ENCODE measurements at regions not wholly inside any gene's neighbourhood (a gene's known extent, or its start where the extent isn't known, plus 50 kb on each side); places are given as distances from the start of the nearest gene placed in this dataset.
"Not testable (repeated sequence)": the region's sequence is repeated elsewhere in the genome, so short reads cannot be mapped to it uniquely, and the experiment has no call there.

DNA sequence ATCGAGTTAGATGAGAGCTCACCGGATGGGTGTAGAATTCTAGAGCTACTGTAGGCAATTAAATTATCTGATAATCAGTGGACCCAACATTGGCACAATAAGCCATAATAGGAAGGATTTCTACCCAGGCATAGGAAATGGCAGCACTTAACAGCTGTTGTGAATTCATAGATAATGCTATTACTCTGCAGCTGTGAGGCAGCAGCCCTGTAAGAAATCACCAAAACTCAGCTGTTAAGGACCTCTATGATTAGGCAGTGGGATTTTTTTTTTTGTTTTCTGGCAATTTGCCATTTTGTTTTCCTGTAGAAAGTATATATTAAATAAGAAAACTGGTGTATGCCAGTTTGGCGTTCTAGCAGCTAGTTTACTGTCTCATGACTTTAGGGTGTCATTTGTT lies 609.1 kb upstream of the SLC35B3 start:
- no peak for DNase-seq

DNA sequence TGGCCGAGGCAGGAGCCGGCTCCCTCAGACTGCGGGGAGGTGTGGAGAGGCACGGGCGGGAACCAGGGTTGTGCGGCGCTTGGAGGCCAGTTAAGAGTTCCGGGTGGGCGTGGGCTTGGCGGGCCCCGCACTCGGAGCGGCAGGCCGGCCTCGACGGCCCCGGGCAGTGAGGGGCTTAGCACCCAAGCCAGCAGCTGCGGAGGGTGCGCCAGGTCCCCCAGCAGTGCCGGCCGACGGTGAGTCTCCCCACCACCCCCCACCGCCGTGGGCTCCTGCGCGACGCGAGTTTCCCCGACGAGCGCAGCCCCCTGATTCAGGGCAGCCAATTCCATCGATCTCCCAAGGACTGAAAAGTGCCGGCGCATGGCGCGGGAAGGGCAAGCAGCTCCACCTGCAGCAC lies 605.4 kb upstream of the SLC35B3 start:
- DNase-seq = no peak

DNA sequence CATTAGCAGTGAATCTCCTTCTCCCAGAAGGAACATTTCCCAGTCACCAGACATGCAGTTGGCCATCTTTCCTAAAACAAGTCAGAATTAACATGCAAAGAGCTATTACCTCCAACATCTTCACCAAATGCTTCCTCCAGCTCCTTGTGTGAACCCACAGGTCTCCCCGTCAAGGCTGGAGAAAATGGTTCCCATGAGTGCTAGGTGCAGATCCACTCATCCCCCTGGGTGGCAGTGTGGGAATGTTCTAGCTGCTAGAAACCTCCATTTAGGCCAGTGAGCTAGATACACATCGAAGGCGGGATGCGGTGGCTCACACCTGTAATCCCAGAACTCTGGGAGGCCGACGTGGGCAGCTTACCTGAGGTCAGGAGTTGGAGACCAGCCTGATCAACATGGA lies 603.9 kb upstream of the SLC35B3 start:
- no peak for DNase-seq

DNA sequence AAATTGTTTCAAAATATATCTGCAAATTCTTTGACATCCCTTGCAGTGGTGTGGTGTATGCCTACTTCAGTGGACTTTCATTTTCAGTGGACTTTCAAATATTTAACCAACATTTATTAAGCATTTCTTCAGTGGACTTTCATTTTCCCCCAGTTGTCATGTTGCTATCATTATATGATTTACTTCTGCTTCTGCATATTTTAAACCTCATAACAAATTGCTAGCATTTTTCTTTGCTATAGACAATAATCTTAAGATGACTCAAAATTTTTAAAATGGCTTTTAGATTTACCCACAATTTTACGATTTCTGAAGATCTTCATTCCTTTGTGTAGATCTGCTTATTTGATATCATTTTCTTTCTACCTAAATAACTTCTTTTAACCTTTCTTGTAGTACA lies 592.7 kb upstream of the SLC35B3 start:
- no peak for DNase-seq

- no peak for DNase-seq
These were observed 590.5 kb upstream of the SLC35B3 start for GRCh38 chr6:9025796-9026394.

GRCh38 chr6:9025228-9025627 lies 589.9 kb upstream of the SLC35B3 start:
- no peak for DNase-seq

DNA sequence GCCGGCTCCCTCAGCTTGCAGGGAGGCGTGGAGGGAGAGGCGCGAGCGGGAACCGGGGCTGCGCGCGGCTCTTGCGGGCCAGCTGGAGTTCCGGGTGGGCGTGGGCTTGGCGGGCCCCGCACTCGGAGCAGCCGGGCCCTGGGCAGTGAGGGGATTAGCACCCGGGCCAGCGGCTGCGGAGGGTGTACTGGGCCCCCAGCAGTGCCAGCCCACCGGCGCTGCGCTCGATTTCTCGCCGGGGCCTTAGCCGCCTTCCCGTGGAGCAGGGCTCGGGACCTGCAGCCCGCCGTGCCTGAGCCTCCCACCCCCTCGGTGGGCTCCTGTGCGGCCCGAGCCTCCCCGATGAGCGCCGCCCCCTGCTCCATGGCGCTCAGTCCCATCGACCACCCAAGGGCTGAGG lies 588.9 kb upstream of the SLC35B3 start:
- DNase-seq = not testable (repeated sequence)

DNA sequence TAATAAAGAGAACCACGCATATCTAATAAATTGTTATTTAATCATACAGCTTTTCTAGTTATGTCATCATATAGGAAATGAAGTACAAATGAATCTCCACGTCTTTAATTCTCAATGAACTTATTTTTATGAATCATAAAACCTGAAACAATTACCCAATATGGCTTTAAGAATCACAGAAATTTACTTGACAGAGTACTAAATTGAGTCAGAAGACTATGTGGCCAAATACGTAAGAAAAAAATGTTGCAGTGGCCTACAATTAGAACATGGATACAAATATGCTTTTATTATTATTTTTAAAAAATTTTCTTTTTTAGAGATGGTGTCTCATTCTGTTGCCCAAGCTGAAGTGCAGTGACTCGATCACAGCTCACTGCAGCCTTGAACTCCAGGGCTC lies 584.7 kb upstream of the SLC35B3 start:
- DNase-seq = no peak

- DNase-seq = no peak
These were observed 574.6 kb upstream of the SLC35B3 start for GRCh38 chr6:9009931-9010330.

DNA sequence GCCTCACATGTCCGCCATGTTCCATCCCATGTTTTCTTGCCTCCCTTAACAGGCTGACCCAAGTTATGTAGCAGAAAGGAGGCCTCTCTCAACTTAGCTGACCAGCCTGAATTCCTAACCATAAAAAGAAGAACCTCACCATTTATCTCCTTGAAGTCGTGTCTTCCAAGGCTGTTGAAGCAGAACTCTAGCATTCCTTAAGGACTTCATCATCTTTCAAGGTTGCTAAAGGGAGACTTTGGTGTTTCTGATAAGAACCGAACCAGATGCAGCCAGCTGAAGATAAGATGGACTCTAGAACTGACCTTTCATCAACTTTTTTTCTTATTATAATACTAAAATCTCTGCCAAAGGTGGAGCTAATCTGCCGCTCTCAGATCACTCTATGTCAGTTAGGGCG lies 571.7 kb upstream of the SLC35B3 start:
- no peak for DNase-seq

DNA sequence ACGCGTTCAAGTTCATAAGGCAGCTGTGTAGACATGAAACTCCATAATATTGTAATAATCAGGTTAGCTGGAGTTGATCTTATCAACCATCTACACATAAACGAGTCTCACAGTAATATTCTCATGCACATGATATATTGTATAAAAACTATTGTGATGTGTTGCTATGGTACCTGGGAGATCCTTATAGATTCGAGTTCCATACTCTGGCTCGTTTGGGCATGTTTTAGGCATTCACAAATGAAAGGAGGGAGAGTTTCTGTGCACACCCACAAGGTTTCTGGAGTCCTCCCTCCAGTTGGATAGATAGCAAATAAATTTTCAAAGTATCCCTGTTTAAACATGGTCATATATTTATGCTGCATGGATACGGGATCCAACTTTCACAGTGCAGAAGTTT lies 567.5 kb upstream of the SLC35B3 start:
- no peak for DNase-seq

GRCh38 chr6:8995156-8995555 lies 559.8 kb upstream of the SLC35B3 start:
- DNase-seq = no peak

DNA sequence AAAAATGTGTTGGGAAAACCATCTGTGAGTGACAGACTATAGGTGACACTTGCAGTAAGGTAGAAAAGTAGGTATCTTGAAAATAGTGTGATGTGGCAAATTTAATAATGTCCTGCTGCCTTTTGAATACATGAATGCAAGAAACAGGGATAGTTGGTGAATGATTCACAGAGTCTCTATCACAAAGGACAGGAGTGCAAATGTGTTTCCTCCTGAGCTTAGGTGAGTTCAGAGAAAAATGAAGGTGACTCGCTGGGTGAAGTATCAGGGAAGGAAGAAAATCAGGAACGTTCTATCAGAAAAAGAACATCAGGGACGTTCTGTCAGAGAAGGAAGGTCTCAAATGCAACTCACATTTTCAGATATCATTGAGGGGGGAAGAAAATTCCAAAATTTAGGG lies 557.8 kb upstream of the SLC35B3 start:
- DNase-seq = no peak

DNA sequence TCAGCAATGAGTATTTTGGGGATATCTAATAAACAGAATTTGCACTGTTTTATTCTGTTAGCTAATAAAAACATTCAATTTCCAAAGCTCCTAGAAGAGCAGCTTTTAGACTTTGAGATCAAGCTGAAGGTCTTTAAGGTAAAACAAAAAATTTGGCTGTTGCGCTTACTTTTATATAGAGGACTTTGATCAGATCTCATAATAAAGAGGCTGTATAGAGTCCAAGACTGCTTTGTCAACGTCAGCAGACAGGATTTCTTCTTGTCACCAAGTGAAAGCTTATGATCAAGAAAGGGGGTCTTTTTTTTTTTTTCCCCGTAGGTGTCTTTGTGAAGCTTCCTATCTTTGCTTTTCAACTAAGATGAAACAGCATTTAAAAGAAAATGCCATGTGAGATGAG lies 556.5 kb upstream of the SLC35B3 start:
- DNase-seq = no peak

DNA sequence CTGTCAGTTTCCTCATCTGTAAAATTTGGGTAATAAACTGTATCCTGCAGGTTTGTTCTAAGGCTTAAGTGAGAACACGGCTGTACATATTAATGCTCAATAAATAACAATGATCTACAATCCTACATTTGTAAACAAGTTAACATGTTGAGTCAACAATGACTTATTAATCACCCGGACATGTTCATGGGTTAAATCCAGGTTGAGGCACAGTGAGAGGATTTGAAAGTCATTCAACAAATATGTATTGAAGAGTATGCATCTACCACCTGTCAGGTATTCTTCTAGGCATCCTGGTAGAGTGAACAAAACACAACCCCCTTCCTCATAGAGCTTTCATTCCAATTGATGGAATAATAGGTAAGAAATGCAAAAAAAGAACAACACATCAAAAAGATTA lies 554.7 kb upstream of the SLC35B3 start:
- no peak for DNase-seq

DNA sequence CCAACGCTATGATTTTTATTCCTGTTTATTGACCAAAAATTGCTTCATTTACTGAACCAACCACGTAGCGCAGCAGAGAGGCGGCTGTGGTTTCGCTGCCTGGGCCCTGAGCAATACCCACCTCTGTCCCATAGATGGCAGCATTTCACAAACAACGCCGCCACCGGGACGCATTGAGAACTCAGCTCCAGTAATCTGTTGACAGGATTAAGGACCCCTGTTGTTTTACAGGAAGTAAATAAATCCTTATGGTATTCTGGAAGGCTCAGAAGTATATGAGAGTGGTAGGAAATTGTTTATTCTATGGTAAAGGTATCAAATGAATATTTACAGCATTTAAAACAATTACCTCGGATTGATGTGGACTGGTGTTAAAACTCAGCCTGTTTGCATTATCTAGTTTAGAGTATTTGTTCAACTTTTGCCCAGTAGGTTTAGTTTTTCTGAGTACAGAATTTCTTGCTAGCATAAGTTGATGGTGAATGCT lies 547.9 kb upstream of the SLC35B3 start:
- peak; percentile 42 for DNase-seq

- no peak for DNase-seq
These were observed 547.3 kb upstream of the SLC35B3 start for GRCh38 chr6:8982668-8983067.

GRCh38 chr6:8973395-8973794 lies 538.0 kb upstream of the SLC35B3 start:
- DNase-seq = no peak

- DNase-seq = no peak
These were observed 534.4 kb upstream of the SLC35B3 start for GRCh38 chr6:8969747-8970146.

DNA sequence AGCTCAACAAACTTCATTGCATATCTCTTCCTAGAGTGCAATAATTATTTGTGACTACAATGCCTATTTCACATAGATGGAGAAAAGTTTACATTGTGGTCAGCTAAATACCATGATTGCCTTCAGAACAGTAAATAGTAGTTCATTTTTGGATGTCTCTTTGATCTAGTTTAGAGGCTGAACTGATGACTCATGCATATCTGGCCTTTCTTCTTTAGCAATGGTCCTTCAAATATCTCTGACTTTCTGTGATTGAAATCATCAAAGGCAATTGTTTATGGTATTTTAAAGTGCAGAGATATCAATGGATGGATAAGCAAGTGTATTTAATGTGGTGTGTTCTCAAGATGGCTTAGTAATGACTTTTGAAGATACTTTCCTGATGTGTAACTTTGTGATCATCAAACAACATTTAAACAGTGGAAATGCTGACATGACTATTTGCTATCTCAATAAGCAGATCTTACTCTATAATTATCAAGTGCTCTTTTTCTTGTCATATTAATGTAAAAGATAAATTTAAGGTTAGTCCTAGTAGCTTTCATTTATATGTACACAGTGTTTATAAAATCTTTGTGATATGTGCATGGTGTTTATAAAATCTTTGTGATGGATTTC lies 523.7 kb upstream of the SLC35B3 start:
- no peak for DNase-seq

GRCh38 chr6:8953310-8953709 lies 518.0 kb upstream of the SLC35B3 start:
- no peak for DNase-seq

DNA sequence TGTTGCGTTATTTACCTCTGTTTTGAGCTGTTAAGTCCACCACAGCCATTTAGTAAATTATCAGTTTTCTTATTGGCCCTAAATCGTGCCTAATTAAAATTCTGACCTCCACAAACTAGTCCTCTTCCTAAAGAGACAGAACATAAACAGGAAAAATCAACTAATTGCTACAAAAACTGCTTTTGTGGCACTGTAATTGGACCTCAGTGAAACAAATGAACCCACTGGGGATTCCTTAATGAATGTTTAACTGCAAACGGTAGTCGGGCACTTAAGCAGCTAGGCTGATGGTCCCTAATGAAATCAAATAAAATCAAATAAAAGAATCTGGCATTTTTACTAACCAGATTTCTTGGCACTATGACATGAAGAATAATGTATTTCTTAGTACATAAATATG lies 513.4 kb upstream of the SLC35B3 start:
- DNase-seq = no peak

DNA sequence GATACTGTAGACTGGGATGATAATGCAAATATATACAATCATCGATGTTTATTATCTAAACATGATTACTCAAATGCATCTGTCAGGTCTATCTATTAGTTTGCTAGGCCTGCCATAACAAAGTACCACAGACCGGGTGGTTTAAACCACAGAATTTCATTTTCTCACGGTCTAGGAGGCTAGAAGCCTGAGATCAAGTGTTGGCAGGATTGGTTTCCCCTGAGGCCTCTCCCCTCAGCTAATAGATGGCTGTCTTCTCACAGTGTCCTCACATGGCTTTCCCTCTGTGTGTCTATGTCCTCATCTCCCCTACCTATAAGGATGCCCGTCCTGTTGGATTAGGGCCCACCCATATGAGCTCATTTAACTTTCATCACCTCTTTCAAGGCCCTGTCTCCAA lies 512.6 kb upstream of the SLC35B3 start:
- DNase-seq = no peak

DNA sequence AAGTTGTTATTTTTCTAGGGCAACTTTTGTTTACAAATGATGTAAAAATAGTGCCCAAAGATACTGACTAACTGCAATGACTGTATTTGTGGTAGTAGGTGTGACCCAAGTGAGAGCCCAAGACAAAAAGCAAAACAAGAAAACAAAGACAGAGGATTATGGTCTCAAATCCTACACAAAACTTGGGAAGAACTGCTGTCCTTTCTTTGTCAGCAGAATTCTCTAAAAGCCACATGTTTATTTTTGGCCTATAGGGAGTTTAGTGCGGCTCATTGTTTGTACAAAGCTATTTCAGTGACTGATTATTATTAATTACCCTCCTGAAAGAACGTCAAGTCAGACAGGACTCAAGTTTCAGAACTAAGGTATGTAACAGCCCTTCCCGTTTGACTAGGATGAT lies 509.2 kb upstream of the SLC35B3 start:
- DNase-seq = no peak

DNA sequence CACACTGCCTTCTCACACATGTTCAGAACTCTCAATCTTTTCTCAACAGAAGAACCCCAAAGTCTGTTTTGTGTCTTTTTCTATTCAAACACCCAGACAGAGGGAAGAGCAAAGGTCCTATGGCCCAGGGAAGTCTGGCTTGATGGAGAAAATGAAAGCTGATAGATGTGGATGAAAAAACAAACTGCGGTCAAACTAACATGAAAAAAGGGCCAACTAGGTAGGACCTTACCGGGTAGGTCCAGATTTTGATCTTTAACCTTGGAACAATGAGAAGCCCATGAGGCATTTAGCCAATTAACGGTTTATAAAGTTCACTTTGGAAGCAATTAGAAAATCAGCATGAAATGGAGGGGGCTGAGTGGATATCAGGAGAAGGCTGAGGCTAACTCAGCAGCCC lies 507.7 kb upstream of the SLC35B3 start:
- DNase-seq = no peak

Data from NCI-H345 (cell line).